ENCODE measurements at regions not wholly inside any gene's neighbourhood (a gene's known extent, or its start where the extent isn't known, plus 50 kb on each side); places are given as distances from the start of the nearest gene placed in this dataset.

DNA sequence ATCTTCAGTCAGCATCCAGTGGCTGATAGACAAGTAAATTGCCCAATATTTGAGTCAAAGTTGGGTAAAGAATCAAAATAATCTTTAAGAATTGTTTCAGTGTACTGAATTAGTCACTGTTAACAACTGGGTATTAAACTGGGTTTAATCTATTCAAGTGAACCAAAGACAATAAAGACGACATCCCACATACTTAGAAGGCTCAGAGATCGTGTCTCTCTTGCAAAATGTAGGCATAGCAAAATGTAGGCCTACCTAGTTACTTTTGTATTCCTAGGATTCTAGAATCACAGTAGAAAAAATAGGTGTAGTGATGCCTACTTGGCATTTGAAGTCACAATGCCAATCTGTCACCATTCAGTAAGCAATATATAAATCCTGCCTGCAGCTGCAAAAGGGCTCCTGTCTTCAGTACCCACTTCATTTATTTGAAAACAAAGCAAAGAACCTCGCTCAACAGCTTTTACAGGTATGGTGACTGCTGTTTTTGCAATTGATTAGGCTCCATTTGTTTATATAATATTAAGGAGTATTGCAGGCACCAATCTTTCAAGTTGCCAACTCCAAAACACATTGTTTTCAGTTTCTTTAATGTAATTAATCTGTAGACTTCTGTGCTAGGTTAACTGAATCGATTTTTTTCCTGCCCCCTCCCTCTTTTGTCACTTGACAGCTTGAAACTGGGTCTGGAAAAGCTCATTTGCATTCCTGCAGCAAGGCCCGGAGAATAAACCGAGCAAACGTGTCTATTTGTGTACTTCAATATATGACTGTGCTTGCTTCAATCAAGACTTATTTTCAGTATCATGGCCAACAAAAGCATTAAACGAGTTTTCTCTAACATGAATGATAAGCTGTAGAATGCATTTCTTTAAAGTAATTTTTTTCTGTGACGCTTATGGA is 1074.9 kb downstream of the TDRD15 start:
- no TSS peak for BruUV-seq (replicated peaks)
- H3K9me3 ChIP-seq (ENCODE audit: low read length) = peaks cover 71% of the 10 kb centered on the region
- POLR2A ChIA-PET = no interaction called here
- DNase-seq (ENCODE audit: low spot score) = no peak
- WGBS (ENCODE audit: low lambda C conversion rate) = under 1% methylated on average over 9 of the region's 9 CpGs
- no peak for FAIRE-seq
- H3K4me3 ChIP-seq (replicated peaks in 1 of 3; ENCODE audit: insufficient read depth in 1 of 3, low read depth in 2 of 3, low read length in 3 of 3) = no peak overlapping the region
- no peak overlapping the region for H3K9ac ChIP-seq (ENCODE audit: insufficient read depth, low read depth, low read length)
- no peaks in the 10 kb centered on the region for H3K36me3 ChIP-seq (replicated peaks in 1 of 2; ENCODE audit: control insufficient read depth in 1 of 2, insufficient read depth in 2 of 2, low read length in 2 of 2)
- in situ Hi-C loops (cut with HindIII; ENCODE audit: extremely low pct_ligation_motif_present, low pct_unique_long_range_greater_than_20kb) = no loop called here
- CTCF ChIA-PET (ENCODE audit: low intra/inter-chr PET ratio, low total read pairs) = no interaction called here
- H4K20me1 ChIP-seq (ENCODE audit: insufficient read depth, low read length) = no peaks in the 10 kb centered on the region
- no peak overlapping the region for H3K27ac ChIP-seq (ENCODE audit: extremely low read length, insufficient read depth, low read length)
- H3K4me1 ChIP-seq (ENCODE audit: insufficient read depth, low read length) = no peaks in the 10 kb centered on the region
- TF ChIP-seq NFRKB (IDR thresholded peaks at IDR 0.05) (no peak), ELF3 (CRISPR knock-in tag; IDR thresholded peaks at IDR 0.05) (no peak), TRIM24 (CRISPR knock-in tag; IDR thresholded peaks at IDR 0.05) (no peak), SMYD3 (CRISPR knock-in tag; IDR thresholded peaks at IDR 0.05) (no peak), ZNF841 (CRISPR knock-in tag; IDR thresholded peaks at IDR 0.05; ENCODE audit: borderline replicate concordance) (no peak), NR1H2 (CRISPR knock-in tag; IDR thresholded peaks at IDR 0.05; ENCODE audit: borderline replicate concordance, low read depth) (no peak), NFKB2 (CRISPR knock-in tag; IDR thresholded peaks at IDR 0.05; ENCODE audit: borderline replicate concordance) (no peak), ZNF777 (CRISPR knock-in tag; IDR thresholded peaks at IDR 0.05) (no peak), THAP11 (CRISPR knock-in tag; IDR thresholded peaks at IDR 0.05) (no peak), SNAI1 (CRISPR knock-in tag; IDR thresholded peaks at IDR 0.05; ENCODE audit: borderline replicate concordance) (no peak), SP5 (CRISPR knock-in tag; IDR thresholded peaks at IDR 0.05; ENCODE audit: borderline replicate concordance, low read depth) (no peak), RFX1 (IDR thresholded peaks at IDR 0.05) (no peak), MAF1 (CRISPR knock-in tag; IDR thresholded peaks at IDR 0.05; ENCODE audit: borderline replicate concordance) (no peak), ZNF33B (CRISPR knock-in tag; IDR thresholded peaks at IDR 0.05) (no peak), ZNF546 (CRISPR knock-in tag; conservative IDR thresholded peaks at IDR 0.05) (no peak), ZSCAN20 (CRISPR knock-in tag; IDR thresholded peaks at IDR 0.05; ENCODE audit: borderline replicate concordance) (no peak), ZFP36L1 (CRISPR knock-in tag; IDR thresholded peaks at IDR 0.05) (no peak), ZBTB3 (CRISPR knock-in tag; IDR thresholded peaks at IDR 0.05; ENCODE audit: borderline replicate concordance, low read depth) (no peak)
- TF ChIP-seq, protein P1, sequence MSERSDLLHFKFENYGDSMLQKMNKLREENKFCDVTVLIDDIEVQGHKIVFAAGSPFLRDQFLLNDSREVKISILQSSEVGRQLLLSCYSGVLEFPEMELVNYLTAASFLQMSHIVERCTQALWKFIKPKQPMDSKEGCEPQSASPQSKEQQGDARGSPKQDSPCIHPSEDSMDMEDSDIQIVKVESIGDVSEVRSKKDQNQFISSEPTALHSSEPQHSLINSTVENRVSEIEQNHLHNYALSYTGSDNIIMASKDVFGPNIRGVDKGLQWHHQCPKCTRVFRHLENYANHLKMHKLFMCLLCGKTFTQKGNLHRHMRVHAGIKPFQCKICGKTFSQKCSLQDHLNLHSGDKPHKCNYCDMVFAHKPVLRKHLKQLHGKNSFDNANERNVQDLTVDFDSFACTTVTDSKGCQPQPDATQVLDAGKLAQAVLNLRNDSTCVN (CRISPR knock-in tag; IDR thresholded peaks at IDR 0.05; ENCODE audit: borderline replicate concordance) = no peak
- TF ChIP-seq, protein P2, sequence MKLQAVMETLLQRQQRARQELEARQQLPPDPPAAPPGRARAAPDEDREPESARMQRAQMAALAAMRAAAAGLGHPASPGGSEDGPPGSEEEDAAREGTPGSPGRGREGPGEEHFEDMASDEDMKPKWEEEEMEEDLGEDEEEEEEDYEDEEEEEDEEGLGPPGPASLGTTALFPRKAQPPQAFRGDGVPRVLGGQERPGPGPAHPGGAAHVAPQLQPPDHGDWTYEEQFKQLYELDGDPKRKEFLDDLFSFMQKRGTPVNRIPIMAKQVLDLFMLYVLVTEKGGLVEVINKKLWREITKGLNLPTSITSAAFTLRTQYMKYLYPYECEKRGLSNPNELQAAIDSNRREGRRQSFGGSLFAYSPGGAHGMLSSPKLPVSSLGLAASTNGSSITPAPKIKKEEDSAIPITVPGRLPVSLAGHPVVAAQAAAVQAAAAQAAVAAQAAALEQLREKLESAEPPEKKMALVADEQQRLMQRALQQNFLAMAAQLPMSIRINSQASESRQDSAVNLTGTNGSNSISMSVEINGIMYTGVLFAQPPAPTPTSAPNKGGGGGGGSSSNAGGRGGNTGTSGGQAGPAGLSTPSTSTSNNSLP (IDR thresholded peaks at IDR 0.05; ENCODE audit: low read depth, low read length) = no peak
- ATAC-seq = no peak
- no peak overlapping the region for H3K4me2 ChIP-seq (ENCODE audit: low read depth, low read length)
- no peaks in the 10 kb centered on the region for H3K27me3 ChIP-seq (ENCODE audit: control insufficient read depth in 1 of 2, insufficient read depth in 2 of 2, low read length in 2 of 2)
- no peak overlapping the region for H2AFZ ChIP-seq (ENCODE audit: low read length)
- no peaks in the 10 kb centered on the region for H3K79me2 ChIP-seq (ENCODE audit: insufficient read depth, low read length)
- intact Hi-C loops (cut with micrococcal nuclease; ENCODE audit: unreplicated experiment) = no loop called here

Data from HepG2 (cell line).